PC-3 (cell line): ENCODE measurements at regions not wholly inside any gene's neighbourhood (a gene's known extent, or its start where the extent isn't known, plus 50 kb on each side); places are given as distances from the start of the nearest gene placed in this dataset.

ENCODE experiments used
- EZH2phosphoT487 ChIP-seq: fragments of 300-600 bp; sonication (generic); IDR thresholded peaks from 2 replicates; pipeline ENCODE4 v1.6.1; 2018; ENCODE audit warnings: mild to moderate bottlenecking, antibody characterized with exemption, low read length, borderline replicate concordance
- TF ChIP-seq, protein P1 (sequence below): fragments of 300-600 bp; sonication (generic); conservative IDR thresholded peaks from 2 replicates; pipeline ENCODE4 v1.5.1; 2017; ENCODE audit warnings: antibody characterized with exemption, low read depth, mild to moderate bottlenecking, low read length

DNA sequence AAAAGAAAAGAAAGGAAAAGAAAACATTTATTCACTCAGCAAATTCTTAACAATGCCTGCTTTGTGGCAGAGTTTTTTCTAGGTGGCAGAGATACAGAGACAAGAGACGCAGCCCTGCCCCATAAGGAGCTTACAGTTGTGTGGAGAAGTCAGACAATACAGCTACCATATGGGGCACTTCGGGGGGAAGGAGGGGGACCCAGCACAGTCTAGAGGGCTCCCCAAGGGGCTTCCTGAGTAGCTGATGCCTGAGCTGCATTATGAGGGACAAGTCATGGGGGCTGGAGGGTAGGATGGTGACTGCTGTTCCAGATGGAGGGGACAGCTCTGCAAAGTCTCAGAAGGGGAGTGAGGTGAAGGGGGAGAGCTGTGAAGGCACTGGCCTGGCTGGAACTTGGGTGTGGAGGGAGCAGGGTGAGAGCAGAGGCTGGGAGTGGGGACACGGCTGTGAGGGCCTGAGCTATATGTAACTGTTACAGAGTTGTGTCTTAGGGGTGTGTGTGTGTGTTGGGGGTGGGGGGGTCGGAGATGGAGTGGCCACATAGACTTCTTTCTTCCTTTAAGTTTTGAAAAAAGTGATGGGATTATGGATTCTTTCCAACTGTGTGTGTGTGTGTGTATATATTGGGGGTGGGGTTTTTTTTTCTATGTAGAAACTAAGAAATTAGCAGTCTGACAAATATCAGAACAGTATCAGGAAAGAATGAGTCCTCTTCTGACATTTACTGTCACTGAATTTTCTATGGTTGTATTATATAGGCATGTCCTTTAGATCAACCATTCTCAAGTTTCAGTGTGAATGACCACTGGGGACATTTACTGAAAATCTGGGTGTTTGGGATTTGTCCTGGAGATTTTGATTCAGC, 66.0 kb upstream of the HAAO start:
- TF ChIP-seq, protein P1, sequence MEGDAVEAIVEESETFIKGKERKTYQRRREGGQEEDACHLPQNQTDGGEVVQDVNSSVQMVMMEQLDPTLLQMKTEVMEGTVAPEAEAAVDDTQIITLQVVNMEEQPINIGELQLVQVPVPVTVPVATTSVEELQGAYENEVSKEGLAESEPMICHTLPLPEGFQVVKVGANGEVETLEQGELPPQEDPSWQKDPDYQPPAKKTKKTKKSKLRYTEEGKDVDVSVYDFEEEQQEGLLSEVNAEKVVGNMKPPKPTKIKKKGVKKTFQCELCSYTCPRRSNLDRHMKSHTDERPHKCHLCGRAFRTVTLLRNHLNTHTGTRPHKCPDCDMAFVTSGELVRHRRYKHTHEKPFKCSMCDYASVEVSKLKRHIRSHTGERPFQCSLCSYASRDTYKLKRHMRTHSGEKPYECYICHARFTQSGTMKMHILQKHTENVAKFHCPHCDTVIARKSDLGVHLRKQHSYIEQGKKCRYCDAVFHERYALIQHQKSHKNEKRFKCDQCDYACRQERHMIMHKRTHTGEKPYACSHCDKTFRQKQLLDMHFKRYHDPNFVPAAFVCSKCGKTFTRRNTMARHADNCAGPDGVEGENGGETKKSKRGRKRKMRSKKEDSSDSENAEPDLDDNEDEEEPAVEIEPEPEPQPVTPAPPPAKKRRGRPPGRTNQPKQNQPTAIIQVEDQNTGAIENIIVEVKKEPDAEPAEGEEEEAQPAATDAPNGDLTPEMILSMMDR = no peak
- TF ChIP-seq EZH2phosphoT487 = no peak
